Stomach (tissue), 4 donors: ENCODE measurements at regions not wholly inside any gene's neighbourhood (a gene's known extent, or its start where the extent isn't known, plus 50 kb on each side); places are given as distances from the start of the nearest gene placed in this dataset.

Experiments
- EP300 ChIP-seq: sonication (generic); formaldehyde crosslinking; IDR thresholded peaks from one replicate; pipeline ENCODE4 v1.6.1; 2017; ENCODE audit warnings: antibody characterized with exemption
- POLR2A ChIP-seq, 4 donors: fragments of 450-650 bp; IDR thresholded peaks; one replicate each; pipeline ENCODE4 v1.6.1; 2016; ENCODE audit warnings: antibody characterized with exemption in 4 of 4, control low read depth in 2 of 4, mild to moderate bottlenecking in 1 of 4, moderate library complexity in 1 of 4
- POLR2AphosphoS5 ChIP-seq, 3 donors: sonication (generic); formaldehyde crosslinking; IDR thresholded peaks; one replicate each; pipeline ENCODE4 v1.6.1; 2016; ENCODE audit warnings: antibody characterized with exemption in 3 of 3
- TF ChIP-seq, protein P1 (sequence below), 7 experiments: fragments of 450-650 bp in 4 of 7; fragments of 200-600 bp in 3 of 7; sonication (generic) in 3 of 7; IDR thresholded peaks; one replicate each; pipeline ENCODE4 v1.5.1; 2016 to 2019; ENCODE audit warnings: antibody characterized with exemption in 7 of 7, control low read depth in 2 of 7, mild to moderate bottlenecking in 1 of 7

GRCh38 chr12:115305867-115306266, 621.9 kb upstream of the TBX3 start:
- TF ChIP-seq, protein P1, sequence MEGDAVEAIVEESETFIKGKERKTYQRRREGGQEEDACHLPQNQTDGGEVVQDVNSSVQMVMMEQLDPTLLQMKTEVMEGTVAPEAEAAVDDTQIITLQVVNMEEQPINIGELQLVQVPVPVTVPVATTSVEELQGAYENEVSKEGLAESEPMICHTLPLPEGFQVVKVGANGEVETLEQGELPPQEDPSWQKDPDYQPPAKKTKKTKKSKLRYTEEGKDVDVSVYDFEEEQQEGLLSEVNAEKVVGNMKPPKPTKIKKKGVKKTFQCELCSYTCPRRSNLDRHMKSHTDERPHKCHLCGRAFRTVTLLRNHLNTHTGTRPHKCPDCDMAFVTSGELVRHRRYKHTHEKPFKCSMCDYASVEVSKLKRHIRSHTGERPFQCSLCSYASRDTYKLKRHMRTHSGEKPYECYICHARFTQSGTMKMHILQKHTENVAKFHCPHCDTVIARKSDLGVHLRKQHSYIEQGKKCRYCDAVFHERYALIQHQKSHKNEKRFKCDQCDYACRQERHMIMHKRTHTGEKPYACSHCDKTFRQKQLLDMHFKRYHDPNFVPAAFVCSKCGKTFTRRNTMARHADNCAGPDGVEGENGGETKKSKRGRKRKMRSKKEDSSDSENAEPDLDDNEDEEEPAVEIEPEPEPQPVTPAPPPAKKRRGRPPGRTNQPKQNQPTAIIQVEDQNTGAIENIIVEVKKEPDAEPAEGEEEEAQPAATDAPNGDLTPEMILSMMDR (IDR thresholded peaks at IDR 0.05), result no peak
- TF ChIP-seq POLR2A (IDR thresholded peaks at IDR 0.05) (no peak), POLR2AphosphoS5 (IDR thresholded peaks at IDR 0.05) (no peak), EP300 (no peak)
